ENCODE measurements at regions not wholly inside any gene's neighbourhood (a gene's known extent, or its start where the extent isn't known, plus 50 kb on each side); places are given as distances from the start of the nearest gene placed in this dataset.
A peak's percentile ranks its signal among the peaks of the same experiment; 100 is the strongest.

GRCh38 chr2:535222-535621, 142.0 kb downstream of the TMEM18 start:
- TF ChIP-seq, protein P1, sequence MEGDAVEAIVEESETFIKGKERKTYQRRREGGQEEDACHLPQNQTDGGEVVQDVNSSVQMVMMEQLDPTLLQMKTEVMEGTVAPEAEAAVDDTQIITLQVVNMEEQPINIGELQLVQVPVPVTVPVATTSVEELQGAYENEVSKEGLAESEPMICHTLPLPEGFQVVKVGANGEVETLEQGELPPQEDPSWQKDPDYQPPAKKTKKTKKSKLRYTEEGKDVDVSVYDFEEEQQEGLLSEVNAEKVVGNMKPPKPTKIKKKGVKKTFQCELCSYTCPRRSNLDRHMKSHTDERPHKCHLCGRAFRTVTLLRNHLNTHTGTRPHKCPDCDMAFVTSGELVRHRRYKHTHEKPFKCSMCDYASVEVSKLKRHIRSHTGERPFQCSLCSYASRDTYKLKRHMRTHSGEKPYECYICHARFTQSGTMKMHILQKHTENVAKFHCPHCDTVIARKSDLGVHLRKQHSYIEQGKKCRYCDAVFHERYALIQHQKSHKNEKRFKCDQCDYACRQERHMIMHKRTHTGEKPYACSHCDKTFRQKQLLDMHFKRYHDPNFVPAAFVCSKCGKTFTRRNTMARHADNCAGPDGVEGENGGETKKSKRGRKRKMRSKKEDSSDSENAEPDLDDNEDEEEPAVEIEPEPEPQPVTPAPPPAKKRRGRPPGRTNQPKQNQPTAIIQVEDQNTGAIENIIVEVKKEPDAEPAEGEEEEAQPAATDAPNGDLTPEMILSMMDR (IDR thresholded peaks at IDR 0.05): no peak
- TF ChIP-seq POLR2AphosphoS5 (IDR thresholded peaks at IDR 0.05; ENCODE audit: insufficient read depth in 1 of 2, low read depth in 1 of 2): no peak
- TF ChIP-seq POLR2A (IDR thresholded peaks at IDR 0.05): no peak
- no peaks in the 10 kb centered on the region for H3K9me3 ChIP-seq
- intact Hi-C loops (cut with DNase I): no loop called here
- no peaks in the 10 kb centered on the region for H3K27me3 ChIP-seq
- DNase-seq (ENCODE audit: extremely low spot score in 2 of 2): no peak
- no peaks in the 10 kb centered on the region for H3K36me3 ChIP-seq
- H3K4me3 ChIP-seq: no peak overlapping the region
- no peak overlapping the region for H3K27ac ChIP-seq
- no peaks in the 10 kb centered on the region for H3K4me1 ChIP-seq

DNA sequence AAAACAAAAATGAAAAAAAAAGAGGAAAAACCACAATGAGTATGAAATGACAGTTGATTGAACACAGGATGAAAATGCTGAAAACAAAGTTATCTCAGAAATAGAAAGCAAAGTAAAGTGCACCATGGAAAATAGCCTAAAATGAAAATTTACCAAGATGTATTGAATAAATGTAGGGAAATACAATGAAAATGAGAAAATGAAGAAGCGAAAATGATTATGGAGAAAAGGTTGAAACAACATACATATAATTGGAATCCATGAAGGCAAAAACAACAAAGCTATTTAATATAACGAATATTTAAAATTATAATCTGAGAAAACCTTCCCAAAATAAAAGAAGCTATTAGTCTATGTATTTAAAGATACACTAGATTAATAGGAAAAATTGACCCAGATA, 147.4 kb downstream of the TMEM18 start:
- no peak overlapping the region for H3K27ac ChIP-seq
- intact Hi-C loops (cut with DNase I): no loop called here
- no peaks in the 10 kb centered on the region for H3K4me1 ChIP-seq
- no peak for DNase-seq (ENCODE audit: extremely low spot score in 2 of 2)
- no peaks in the 10 kb centered on the region for H3K27me3 ChIP-seq
- H3K4me3 ChIP-seq: no peak overlapping the region
- no peak for TF ChIP-seq POLR2A (IDR thresholded peaks at IDR 0.05)
- no peaks in the 10 kb centered on the region for H3K9me3 ChIP-seq
- H3K36me3 ChIP-seq: no peaks in the 10 kb centered on the region

DNA sequence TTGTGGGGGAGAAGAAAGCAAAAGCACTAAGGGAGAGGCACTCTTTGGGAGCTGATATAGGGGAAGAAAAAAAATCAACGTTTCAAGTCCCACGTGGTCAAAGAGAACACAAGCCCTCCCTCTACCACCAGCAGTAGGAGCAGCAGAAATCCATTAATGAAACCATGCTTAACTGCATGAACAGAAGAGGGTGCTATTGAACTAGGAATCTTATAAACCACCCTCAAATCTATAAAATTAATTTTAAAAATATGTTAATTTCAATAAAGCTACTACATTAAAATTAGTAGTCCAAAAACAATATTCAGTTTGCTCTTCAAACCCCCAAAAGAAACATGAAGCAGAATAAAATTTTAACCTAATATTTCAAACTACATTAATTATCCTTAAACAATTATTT, 147.8 kb downstream of the TMEM18 start:
- no peaks in the 10 kb centered on the region for H3K9me3 ChIP-seq
- no peak for DNase-seq (ENCODE audit: extremely low spot score in 2 of 2)
- H3K36me3 ChIP-seq: no peaks in the 10 kb centered on the region
- no peaks in the 10 kb centered on the region for H3K4me1 ChIP-seq
- no peak overlapping the region for H3K27ac ChIP-seq
- no peaks in the 10 kb centered on the region for H3K27me3 ChIP-seq
- no peak overlapping the region for H3K4me3 ChIP-seq
- intact Hi-C loops (cut with DNase I): no loop called here
- TF ChIP-seq POLR2AphosphoS5 (IDR thresholded peaks at IDR 0.05; ENCODE audit: insufficient read depth in 1 of 2, low read depth in 1 of 2): no peak
- TF ChIP-seq POLR2A (IDR thresholded peaks at IDR 0.05): no peak
- TF ChIP-seq, protein P1 (IDR thresholded peaks at IDR 0.05): no peak

- Histone ChIP-seq H3K9me3 (no peaks in the 10 kb centered on the region), H3K4me3 (no peak overlapping the region), H3K27me3 (no peaks in the 10 kb centered on the region), H3K36me3 (no peaks in the 10 kb centered on the region), H3K27ac (no peak overlapping the region), H3K4me1 (no peaks in the 10 kb centered on the region)
- no peak for TF ChIP-seq POLR2AphosphoS5 (IDR thresholded peaks at IDR 0.05; ENCODE audit: insufficient read depth in 1 of 2, low read depth in 1 of 2)
- TF ChIP-seq, protein P1 (IDR thresholded peaks at IDR 0.05): no peak
- TF ChIP-seq POLR2A (IDR thresholded peaks at IDR 0.05): no peak
- intact Hi-C loops (cut with DNase I): no loop called here
- peak in 1 of 2 donors; percentile 76 for DNase-seq (ENCODE audit: extremely low spot score in 2 of 2)
Measured at GRCh38 chr2:527581-527980, 149.6 kb downstream of the TMEM18 start.

DNA sequence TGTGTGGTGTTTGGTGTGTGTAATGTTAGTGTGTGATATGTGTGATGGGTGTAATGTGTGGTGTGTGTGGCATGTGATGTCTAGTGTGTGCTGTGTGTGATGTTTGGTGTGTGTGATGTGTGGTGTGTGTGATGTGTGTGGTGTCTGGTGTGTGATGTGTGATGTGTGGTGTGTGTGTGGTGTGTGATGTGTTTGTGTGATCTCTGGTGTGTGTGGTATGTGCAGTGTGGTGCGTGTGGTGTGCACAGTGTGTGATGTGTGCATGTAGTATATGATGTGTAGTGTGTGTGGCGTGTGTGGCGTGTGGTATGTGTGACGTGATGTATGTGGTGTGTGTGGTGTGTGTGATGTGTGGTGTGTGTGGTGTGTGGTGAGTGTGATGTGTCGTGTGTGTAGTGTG, 150.3 kb downstream of the TMEM18 start:
- intact Hi-C loops (cut with DNase I): no loop called here
- H3K9me3 ChIP-seq: no peaks in the 10 kb centered on the region
- no peak overlapping the region for H3K27ac ChIP-seq
- DNase-seq (ENCODE audit: extremely low spot score in 2 of 2): no peak
- no peaks in the 10 kb centered on the region for H3K4me1 ChIP-seq
- H3K27me3 ChIP-seq: no peaks in the 10 kb centered on the region
- H3K4me3 ChIP-seq: no peak overlapping the region
- TF ChIP-seq POLR2AphosphoS5 (IDR thresholded peaks at IDR 0.05; ENCODE audit: insufficient read depth in 1 of 2, low read depth in 1 of 2) (no peak), POLR2A (IDR thresholded peaks at IDR 0.05) (no peak)
- TF ChIP-seq, protein P1 (IDR thresholded peaks at IDR 0.05): no peak
- H3K36me3 ChIP-seq: no peaks in the 10 kb centered on the region

DNA sequence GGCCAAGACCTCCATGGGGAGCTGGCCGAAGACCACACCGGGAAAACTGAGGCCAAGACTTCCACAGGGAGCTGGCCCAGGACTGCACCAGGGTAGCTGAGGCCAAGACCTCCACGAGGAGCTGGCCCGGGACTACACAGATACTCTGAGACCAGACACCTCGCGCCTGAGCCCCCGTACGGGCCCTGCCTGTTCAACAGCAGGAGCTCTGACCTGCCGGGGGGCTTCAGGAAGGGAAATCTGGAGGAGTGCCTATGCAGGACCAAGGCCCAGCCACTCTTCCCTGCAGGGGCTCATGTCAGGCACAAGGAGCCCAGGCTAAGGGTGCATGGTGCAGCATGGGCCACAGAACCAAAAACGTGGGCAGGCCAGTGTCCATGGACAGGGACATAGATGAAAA, 151.6 kb downstream of the TMEM18 start:
- Histone ChIP-seq H3K36me3 (no peaks in the 10 kb centered on the region), H3K27ac (no peak overlapping the region), H3K9me3 (no peaks in the 10 kb centered on the region), H3K27me3 (no peaks in the 10 kb centered on the region), H3K4me3 (no peak overlapping the region), H3K4me1 (no peaks in the 10 kb centered on the region)
- TF ChIP-seq POLR2AphosphoS5 (IDR thresholded peaks at IDR 0.05; ENCODE audit: insufficient read depth in 1 of 2, low read depth in 1 of 2) (no peak), POLR2A (IDR thresholded peaks at IDR 0.05) (no peak)
- TF ChIP-seq, protein P1 (IDR thresholded peaks at IDR 0.05): no peak
- intact Hi-C loops (cut with DNase I): no loop called here
- DNase-seq (ENCODE audit: extremely low spot score in 2 of 2): no peak

All from vagina (tissue), 2 donors.